ENCODE measurements at regions not wholly inside any gene's neighbourhood (a gene's known extent, or its start where the extent isn't known, plus 50 kb on each side); places are given as distances from the start of the nearest gene placed in this dataset.

DNA sequence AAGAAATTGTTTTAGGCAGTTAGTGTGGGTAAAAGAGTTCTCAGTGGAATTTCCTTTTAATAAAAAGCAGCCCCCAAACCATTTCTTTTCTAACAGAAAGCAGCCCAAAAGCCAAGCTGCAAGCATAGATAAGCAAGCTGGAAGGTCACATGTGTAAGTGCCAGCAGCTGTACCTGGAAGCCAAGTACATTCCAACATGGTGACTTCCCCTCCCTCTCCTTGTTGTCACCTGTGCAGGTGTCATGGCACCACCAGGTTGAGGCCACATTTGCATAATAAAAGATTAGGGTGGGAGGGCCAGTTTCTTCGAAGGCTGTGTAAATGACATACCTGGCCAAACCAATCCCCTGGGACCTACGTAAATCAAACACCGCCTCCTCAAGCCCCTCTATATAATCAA lies 240.3 kb upstream of the RAB4A start:
- TF ChIP-seq POLR2A (IDR thresholded peaks at IDR 0.05) (no peak), POLR2AphosphoS5 (IDR thresholded peaks at IDR 0.05) (no peak)
- TF ChIP-seq, protein P1, sequence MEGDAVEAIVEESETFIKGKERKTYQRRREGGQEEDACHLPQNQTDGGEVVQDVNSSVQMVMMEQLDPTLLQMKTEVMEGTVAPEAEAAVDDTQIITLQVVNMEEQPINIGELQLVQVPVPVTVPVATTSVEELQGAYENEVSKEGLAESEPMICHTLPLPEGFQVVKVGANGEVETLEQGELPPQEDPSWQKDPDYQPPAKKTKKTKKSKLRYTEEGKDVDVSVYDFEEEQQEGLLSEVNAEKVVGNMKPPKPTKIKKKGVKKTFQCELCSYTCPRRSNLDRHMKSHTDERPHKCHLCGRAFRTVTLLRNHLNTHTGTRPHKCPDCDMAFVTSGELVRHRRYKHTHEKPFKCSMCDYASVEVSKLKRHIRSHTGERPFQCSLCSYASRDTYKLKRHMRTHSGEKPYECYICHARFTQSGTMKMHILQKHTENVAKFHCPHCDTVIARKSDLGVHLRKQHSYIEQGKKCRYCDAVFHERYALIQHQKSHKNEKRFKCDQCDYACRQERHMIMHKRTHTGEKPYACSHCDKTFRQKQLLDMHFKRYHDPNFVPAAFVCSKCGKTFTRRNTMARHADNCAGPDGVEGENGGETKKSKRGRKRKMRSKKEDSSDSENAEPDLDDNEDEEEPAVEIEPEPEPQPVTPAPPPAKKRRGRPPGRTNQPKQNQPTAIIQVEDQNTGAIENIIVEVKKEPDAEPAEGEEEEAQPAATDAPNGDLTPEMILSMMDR (IDR thresholded peaks at IDR 0.05) = no peak
